ENCODE measurements at regions not wholly inside any gene's neighbourhood (a gene's known extent, or its start where the extent isn't known, plus 50 kb on each side); places are given as distances from the start of the nearest gene placed in this dataset.
A peak's percentile ranks its signal among the peaks of the same experiment; 100 is the strongest.
"Not testable (repeated sequence)": the region's sequence is repeated elsewhere in the genome, so short reads cannot be mapped to it uniquely, and the experiment has no call there.

GRCh38 chr1:761791-762190 is 75.3 kb upstream of the OR4F16 start:
- not testable (repeated sequence) for H3K4me3 ChIP-seq (ENCODE audit: low read depth, low read length)

- H3K4me3 ChIP-seq (ENCODE audit: low read depth, low read length) = not testable (repeated sequence)
Observed at GRCh38 chr1:771449-771848, 85.0 kb upstream of the OR4F16 start.

GRCh38 chr1:777480-778180 is 91.2 kb upstream of the OR4F16 start:
- peak overlapping the region; percentile 64 for H3K4me3 ChIP-seq (ENCODE audit: low read depth, low read length)

- H3K4me3 ChIP-seq (ENCODE audit: low read depth, low read length) = peak overlapping the region; percentile 64
Observed at GRCh38 chr1:778451-779278, 92.2 kb upstream of the OR4F16 start.

GRCh38 chr1:779621-780020 is 93.2 kb upstream of the OR4F16 start:
- peak overlapping the region; percentile 16 for H3K4me3 ChIP-seq (ENCODE audit: low read depth, low read length)

- no peak for TF ChIP-seq CTCF (IDR thresholded peaks at IDR 0.05; ENCODE audit: borderline replicate concordance, insufficient read depth, low read depth, low read length)
- H3K4me3 ChIP-seq (ENCODE audit: low read depth, low read length) = no peak overlapping the region
Observed at GRCh38 chr1:788835-789234, 102.4 kb upstream of the OR4F16 start.

GRCh38 chr1:789606-790005 is 103.2 kb upstream of the OR4F16 start:
- H3K4me3 ChIP-seq (ENCODE audit: low read depth, low read length) = not testable (repeated sequence)

GRCh38 chr1:790388-790930 is 104.0 kb upstream of the OR4F16 start:
- not testable (repeated sequence) for H3K4me3 ChIP-seq (ENCODE audit: low read depth, low read length)

- not testable (repeated sequence) for H3K4me3 ChIP-seq (ENCODE audit: low read depth, low read length)
Observed at GRCh38 chr1:794310-794709, 107.9 kb upstream of the OR4F16 start.

GRCh38 chr1:794918-795584 is 108.6 kb upstream of the OR4F16 start:
- H3K4me3 ChIP-seq (ENCODE audit: low read depth, low read length) = not testable (repeated sequence)

- not testable (repeated sequence) for H3K4me3 ChIP-seq (ENCODE audit: low read depth, low read length)
Observed at GRCh38 chr1:797649-798048, 111.2 kb upstream of the OR4F16 start.

GRCh38 chr1:800397-800796 is 113.9 kb upstream of the OR4F16 start:
- H3K4me3 ChIP-seq (ENCODE audit: low read depth, low read length) = not testable (repeated sequence)

GRCh38 chr1:804378-805115 is 118.1 kb upstream of the OR4F16 start:
- H3K4me3 ChIP-seq (ENCODE audit: low read depth, low read length) = not testable (repeated sequence)

GRCh38 chr1:805310-805709 is 118.4 kb upstream of the SAMD11 start:
- not testable (repeated sequence) for H3K4me3 ChIP-seq (ENCODE audit: low read depth, low read length)

- H3K4me3 ChIP-seq (ENCODE audit: low read depth, low read length) = not testable (repeated sequence)
Observed at GRCh38 chr1:807066-807465, 116.7 kb upstream of the SAMD11 start.

- H3K4me3 ChIP-seq (ENCODE audit: low read depth, low read length) = not testable (repeated sequence)
Observed at GRCh38 chr1:807699-808390, 115.9 kb upstream of the SAMD11 start.

GRCh38 chr1:810949-811348 is 112.8 kb upstream of the SAMD11 start:
- H3K4me3 ChIP-seq (ENCODE audit: low read depth, low read length) = not testable (repeated sequence)

- not testable (repeated sequence) for H3K4me3 ChIP-seq (ENCODE audit: low read depth, low read length)
Observed at GRCh38 chr1:812535-813127, 111.1 kb upstream of the SAMD11 start.
